HG02973 (cell line): ENCODE measurements at regions not wholly inside any gene's neighbourhood (a gene's known extent, or its start where the extent isn't known, plus 50 kb on each side); places are given as distances from the start of the nearest gene placed in this dataset.
"Not testable (repeated sequence)": the region's sequence is repeated elsewhere in the genome, so short reads cannot be mapped to it uniquely, and the experiment has no call there.

Experiments
- ATAC-seq: cut with Tn5 transposase; IDR thresholded peaks from one replicate; pipeline ENCODE4 v1.9.1; 2021; ENCODE audit warnings: moderate library complexity; ENCODE audit not compliant: unreplicated experiment

DNA sequence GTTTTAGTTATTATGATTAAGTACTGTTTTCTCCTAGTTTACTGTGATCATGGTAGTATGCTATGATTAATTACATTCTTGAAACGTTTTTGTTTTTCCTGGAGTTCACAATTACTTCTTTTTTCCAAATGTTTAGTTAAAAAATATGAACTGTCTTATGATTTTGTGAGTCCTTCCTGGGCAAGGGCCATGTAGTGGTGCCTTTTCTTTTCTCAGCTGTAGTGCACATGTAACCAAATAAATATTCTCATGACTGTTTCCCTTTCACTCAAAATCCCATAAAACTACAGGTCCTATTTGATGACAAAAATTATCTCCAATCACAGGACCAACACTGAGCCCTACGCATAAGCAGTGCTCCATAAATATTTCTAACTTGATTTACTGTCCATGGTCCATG, 118.9 kb upstream of the EGR2 start:
- ATAC-seq, result no peak

DNA sequence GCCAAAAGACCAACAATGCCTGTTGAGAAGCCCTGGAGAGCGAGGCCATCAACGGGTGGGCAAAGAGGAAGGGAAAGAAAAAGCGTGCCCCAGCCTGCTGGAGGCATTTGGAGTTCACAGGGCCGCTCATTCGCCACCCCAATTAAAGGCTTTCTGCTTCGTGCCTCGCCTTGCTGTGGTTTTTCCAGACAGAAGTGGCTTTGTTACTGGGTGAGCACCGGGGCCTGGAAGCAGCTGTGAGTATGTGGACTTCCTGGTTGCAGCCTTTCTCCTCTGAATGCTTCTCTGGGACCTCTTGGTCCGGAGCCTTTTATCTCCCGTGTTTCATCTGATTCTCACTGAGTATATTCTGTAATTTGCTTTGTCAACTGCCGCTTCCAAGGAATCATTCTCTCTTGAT, 118.1 kb upstream of the EGR2 start:
- ATAC-seq, result no peak

DNA sequence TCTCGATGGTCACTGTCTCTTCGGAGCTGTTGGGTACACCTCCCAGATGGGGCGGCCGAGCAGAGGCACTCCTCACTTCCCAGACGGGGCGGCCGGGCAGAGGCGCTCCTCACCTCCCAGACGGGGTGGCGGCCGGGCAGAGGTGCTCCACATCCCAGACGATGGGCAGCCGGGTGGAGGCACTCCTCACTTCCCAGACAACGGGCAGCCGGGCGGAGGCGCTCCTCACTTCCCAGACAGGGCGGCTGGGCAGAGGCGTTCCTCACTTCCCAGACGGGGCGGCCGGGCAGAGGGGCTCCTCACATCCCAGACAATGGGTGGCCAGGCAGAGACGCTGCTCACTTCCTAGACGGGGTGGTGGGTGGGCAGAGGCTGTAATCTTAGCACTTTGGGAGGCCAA, 112.6 kb upstream of the EGR2 start:
- not testable (repeated sequence) for ATAC-seq

DNA sequence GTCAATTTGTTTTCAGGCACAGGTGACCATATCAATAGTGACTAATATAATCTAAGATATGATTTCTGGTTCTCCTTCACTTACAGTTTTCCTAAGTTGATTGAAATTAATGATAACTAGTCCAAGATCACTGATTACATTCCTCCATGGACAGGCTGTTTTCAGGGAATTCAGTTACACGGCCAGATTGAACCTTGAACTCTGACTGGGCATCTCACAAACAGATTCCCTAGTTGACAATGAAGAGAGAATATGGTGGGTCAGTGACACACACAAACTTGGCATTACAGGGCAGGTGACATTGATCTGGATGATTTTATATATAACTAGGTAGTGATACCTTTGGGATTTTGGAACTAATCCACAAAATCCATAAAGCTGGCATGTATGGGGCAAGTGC, 110.2 kb upstream of the EGR2 start:
- no peak for ATAC-seq

DNA sequence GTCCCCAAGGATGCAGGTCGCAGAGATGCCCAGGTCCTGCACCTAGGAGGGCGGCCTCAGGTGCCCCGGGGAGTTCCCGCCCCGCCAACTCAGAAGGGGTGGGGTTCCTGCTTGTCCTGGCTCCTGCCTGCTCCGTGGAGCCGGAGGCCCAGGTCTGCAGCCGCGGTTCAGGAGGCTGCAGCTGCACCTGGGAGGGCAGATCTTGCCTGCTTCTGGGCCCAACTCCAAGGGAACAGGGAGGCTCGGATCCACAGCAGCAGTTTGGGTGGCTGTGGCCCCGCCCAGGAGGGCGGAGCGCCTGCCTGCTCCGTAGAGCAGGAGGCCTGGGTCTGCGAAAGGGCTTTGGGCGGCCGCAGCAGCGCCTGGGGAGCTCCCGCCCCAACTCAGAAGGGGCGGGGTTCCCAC, 108.2 kb upstream of the EGR2 start:
- no peak for ATAC-seq

DNA sequence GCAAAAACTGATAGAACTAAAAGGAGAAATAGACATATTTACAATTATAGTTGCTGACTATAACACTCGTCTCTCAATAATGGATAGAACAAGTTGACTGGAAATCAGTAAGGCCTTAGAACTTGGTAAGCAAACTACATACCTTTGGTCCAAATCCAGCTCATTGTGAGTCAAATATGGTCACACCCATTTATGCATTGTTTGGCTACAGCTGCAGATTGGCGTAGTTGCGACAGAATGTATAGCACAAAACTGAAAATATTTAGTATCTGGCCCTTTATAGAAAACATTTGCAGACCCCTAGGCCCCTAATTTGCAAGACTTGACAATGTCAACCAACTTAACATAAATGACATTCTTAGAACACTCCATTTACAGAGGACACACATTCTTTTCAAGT, 103.6 kb upstream of the EGR2 start:
- no peak for ATAC-seq

DNA sequence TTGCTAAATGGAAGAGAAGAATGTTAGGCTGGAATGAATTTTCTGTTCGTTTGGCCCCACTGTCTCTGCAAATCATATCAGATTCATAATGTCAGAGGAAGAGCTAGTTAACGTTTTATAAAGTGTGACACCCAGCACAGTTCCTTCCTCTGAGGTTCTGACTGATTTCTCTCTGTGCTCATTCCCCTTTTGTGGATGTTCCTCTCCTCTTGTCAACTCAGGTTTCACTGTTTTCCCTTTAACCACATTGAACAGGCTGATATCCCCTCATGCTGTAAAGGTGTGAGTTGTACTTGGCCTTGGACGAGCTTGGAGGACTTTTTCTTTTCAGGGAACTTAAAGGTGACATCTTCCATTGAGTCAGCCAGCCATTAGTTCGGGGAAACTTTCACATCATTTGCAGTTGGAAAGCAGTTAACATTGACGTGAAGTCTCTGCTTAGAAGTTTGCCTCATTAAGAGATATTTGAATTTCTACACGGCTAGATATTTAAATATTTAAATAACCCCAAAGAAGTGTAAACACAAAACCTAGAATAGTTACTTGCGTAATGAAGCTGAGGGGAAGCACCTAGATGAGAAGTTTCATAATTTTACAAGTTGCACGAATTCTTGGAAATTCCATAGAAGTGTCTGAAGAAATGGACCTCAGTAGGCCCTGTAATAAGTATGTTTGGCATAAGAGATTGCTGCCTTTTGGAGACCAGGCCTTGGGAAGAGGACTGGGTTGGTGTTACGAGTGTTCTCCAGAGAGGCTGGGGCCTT, 101.5 kb upstream of the EGR2 start:
- no peak for ATAC-seq

DNA sequence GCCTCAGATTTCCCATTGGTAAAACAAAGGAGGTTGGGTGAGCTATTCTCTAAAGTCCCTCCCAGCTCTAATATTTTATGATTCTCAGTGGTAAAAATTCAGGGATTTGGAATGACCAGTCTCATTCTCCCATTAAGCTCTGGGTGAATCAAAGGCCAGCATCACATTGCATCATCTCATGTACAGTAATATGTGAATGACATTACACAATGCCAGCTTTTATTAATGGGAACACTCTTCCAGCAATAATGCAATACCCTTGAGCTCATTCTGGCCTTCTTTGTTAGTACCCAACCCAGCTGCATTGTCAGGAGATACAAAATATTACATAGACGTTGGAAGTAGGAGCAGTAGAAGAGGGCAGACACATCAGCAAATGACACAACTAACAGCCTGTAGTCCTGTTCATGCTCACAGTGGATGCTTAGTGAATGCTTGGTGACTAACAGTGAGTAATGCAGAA, 100.0 kb upstream of the EGR2 start:
- ATAC-seq, result no peak

DNA sequence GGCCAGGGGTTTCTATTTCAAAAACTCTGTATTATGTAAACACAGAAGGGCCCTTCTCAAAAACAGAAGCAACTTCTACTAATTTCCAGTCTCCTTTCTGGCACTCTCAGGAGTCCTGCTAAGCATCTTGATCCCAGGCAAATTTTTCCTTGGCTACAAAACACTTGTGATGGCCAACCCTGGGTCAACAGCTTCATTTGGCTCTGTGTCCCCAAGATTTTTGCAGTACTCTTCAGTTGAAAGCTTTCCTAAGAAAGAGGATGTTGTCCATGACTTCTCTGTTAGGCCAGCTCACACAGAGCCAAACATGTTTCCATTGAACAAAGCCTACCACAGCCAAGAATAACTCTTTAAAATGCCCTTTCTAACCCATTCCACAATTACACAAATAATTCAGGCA, 99.0 kb upstream of the EGR2 start:
- ATAC-seq, result no peak

DNA sequence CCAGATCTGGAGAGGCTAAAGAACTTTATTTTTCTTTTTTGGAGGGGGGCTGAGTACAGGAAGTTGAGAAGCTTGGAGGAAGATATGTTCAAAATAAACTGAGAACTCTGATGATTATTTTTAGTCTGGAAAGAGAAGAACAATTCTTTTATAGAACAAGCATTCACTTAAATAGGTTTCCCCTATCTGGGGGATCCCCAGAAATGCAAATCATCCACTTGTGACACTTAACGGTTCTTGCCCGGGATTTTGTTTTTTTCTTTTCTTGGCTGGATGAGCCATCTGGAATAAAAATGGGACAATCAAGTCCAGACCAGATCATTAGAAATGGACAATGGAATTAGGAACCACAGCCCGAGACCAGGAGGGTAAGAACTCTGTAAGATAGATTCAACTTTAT, 95.9 kb upstream of the EGR2 start:
- no peak for ATAC-seq

DNA sequence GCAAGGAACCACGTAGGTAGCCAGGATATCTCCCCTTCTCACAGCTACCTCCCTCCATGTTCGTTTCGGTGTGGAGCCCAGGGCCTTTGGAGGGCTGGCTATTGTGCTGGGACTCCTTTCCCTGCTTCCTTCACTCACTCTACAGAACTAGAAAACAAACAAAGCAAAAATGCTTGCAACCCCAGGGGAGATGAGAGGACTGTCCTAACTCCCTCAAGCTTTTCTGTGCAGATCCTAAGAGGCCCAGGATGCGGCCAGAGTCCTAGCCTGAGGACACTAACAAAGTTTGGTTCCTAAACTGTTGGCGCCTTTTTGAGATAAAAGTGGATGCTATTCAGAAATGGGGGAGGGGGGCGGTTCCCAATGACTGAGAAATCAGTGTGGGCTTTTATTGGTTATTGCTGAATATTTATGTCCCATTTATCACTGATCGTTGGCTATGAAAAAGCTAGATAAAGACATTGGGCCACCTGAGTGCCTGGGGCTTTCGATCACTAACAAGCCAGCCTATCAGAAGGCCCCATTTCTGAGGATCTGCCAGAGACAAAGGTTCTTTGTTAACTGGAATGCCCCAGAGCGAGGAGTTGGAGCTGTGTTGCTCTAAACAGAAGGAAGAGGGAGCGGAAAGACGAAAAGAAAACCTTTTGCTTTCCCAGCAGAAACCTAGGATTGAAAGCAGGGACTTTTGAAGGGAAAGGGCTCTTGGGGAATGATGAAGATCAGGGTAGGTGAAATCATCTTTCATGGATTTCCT, 95.2 kb upstream of the EGR2 start:
- no peak for ATAC-seq

DNA sequence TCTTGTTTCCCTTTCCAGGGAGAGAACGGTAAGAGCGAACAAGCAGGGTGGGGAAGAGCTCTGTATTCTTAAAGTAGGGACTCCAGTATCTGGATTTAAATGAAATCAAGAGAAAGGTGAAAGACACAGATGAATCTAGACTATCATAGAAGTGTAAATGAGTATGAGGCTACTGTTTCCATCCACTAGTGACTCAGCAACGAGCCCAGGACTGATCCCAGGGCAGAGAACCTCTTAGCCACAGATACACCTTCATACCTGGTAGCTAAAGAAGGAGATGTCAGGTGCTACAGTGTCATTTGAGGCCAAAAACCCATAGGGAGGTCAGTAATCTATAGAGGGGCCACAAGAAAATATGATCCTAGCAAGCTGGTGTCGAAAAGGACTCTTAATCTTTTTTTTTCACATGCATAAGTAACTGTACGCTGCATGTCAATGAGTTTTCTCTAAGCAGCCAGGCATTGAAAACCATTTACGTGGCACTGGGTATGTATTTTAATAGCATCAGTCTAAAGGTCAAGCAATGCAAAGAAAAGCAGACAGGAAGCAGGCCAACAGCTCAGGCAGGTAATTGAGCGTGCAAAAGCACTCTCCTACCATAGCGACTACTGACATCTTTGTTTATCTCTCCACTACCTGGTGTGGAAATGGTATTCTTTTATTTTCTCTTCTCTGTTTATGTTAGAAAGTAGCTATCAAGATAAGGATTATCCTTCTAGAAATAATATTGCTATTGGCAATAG, 91.5 kb upstream of the EGR2 start:
- ATAC-seq, result no peak

DNA sequence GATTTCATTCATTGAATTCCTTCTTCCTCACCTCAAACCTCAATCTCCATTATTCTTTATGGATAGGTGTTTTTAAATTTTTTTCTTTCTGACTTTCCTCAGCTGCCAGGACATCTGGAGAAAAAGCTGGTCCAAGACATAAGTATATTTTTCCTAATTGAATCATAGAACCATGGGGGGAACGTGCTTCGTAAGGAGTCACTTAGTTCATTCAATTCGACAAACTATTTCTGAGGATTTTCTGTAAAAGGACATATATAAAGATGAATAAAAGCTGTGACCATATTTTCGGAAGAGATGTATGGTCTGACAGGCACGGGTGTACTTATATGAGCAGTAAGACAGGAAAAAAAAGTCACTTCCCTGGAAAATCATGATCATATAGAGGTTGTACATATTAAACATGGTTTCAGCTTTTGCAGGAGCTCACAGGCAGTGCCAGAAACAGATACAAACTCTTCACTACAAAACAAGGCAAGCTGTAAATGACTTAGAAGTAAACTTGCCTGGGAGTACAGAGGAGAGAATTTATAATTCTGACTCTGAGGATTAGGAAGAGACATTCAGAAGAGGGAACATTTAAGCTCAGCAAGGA, 88.2 kb upstream of the EGR2 start:
- ATAC-seq, result no peak

DNA sequence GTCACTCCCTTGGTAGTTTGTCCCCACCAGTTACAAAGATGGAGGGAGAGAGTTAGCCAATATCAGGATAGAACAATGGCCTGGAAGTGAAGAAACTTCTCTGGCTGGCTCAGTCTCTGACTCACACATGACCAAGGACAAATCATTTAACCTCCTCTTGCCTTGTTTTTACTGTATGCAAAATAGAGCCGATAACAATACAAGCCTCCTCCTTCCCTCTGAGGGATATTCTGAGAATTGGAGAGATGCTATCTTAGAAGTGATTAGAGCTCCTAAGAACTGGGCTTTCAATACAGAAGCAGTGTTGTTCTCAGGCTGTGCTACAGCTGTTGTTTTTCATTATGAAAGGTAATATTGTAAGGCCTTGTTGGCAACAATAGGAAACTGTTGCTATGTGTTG, 87.7 kb upstream of the EGR2 start:
- no peak for ATAC-seq

DNA sequence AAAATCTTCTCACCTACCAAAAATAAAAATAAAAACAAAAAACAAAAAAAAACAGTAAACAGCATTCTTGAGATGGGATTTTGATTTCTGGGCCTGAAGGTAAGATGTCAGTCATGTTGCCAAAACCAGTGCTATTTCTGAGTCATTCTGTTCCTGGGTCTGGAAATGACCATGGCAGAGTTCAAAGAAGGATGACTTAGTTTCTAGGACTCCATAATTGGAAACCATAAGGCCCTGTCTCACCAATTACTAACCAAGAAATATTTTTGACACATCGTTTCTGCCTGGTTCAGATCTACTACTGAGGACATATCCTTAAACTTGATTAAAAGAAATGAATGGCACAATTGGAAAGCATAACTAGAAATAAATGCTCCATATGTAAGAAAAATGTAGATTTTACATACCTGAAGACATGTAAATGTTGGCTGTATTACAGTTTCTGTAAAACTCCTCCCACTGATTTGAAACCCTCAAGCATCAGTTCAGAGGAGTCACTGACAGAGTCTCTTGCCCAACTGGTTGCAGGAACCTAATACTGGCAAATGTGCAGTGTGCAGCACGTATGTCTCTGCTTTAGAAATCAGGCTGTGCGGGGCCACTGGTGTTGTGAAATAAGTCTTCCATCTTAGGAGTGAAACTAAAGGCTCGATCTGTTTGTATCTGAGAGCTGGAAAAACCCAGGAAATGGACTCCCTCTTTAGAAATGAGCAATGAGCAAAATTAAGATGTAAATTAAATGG, 84.8 kb upstream of the EGR2 start:
- no peak for ATAC-seq

DNA sequence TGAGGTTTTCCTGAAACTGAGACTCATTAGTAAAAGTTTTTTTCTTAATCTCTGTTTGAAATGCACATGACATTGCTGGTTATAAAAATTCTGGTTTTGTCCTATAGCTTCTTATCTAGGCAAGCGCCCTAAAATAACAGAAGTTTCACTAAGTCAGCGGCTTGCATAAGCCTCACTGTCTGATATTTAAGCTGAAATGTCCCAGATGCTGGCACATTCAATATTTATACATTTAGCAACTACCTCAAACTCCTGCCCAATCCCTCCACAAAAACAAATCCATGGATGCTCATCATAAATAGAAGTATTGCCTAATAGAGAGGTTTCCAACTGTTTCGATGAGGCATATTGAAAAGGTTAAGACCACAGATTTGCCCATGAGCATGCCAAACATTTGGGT, 83.1 kb upstream of the EGR2 start:
- no peak for ATAC-seq

DNA sequence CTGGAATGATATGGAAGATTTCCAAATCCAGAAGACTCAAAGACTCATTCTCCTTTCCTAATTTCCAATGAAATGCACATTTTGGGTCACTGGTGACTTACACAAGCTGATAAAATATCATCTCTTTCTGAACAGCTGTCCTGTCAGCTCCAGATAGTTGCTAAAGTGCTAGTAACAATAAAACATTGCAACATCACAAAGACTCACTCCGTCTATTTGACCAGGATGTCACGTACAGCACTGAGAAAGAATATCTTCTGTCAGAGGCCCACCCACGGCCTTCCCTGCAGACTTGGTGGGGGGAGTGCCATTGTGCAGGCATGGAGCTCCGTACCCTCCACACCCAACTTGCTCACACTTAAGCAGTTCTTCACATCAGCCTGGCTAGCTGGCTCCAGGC, 78.9 kb upstream of the EGR2 start:
- no peak for ATAC-seq

DNA sequence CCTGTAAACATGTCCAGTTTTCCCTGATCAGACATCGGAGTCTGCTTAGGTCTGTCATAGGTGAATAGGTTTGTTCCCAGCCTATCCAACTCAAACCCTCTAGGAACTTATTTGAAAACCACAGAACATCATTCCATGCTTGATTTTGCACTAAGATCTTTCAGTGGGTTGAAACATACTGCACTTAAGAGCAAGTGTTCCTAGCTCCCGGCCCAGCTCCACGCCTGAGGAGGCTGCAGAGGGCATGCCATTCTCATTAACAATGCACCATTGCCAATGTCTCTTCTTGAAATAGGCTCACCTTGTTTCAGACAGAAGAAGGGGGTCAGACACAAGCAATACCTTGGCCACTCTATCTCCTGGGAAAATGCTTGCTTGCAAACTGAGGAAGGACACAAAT, 78.0 kb upstream of the EGR2 start:
- ATAC-seq, result no peak

DNA sequence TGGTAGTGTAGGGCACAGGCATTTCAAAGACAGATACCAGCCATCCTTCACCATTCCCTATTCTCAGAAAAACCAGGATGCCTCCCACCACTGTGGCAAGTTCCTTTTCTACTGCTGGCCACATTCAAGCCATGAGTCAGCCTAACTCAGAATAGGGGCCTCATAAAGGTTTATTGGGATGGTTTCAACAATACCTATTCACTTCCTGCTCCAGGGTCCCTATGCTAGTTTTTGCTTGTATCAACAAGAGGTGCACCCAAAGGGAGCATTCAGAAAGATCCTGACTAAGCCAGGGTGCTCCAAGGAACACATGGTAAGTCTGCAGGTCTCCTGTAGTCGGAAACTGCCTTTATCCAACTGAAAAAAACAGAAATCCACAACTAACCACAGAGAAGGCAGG, 76.9 kb upstream of the EGR2 start:
- ATAC-seq, result no peak

DNA sequence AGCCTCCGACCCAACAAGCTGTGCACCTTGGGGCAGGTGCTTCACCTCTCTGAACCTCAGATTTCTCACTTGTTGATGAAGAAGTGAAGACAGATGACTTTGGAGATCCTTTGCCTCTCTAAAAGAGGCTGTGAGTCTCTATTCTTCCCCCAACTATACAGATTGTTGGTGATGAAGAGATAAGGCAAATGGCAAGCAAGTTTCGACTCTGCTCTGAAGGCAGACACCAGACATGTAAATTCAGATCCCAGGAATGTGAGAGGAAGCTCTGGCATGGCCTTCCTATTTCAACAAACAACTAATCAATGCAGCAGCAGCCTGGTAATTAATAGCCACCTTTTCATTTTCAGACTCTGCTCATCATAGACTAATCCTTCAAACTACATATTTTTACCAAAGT, 74.2 kb upstream of the EGR2 start:
- no peak for ATAC-seq

DNA sequence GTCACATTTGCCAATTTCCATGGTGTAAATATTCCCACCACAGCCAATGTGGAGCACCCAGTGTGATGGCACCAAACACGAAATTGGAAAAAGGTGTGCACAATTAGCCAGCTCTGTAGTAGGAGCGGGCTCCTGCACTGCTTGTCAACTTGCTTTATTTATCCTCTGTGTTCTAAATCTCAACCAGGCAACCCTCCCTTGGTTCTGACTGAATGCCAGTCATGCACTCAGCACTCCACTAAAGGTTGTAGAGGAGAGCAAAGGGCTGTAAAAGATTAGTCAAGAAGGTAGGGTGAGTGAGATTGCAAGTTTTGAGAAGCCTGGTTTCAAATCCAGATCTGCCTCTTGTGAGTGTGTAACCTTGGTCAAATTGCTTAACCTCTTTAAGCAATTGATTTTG, 71.5 kb upstream of the EGR2 start:
- ATAC-seq, result no peak
